Nephron progenitor cell (in vitro differentiated cells): ENCODE measurements at regions not wholly inside any gene's neighbourhood (a gene's known extent, or its start where the extent isn't known, plus 50 kb on each side); places are given as distances from the start of the nearest gene placed in this dataset.

Experiments used
- DNase-seq: peaks from one replicate; pipeline ENCODE4 v3.0.0; 2021
- H3K27ac Mint-ChIP-seq: 2 replicates; pipeline ENCODE4 v1.8.0; 2021; ENCODE audit warnings: mild to moderate bottlenecking, moderate library complexity, mixed read lengths
- H3K27me3 Mint-ChIP-seq: 2 replicates; pipeline ENCODE4 v1.8.0; 2021; ENCODE audit warnings: mild to moderate bottlenecking, low read depth, mixed read lengths; ENCODE audit not compliant: poor library complexity
- H3K36me3 Mint-ChIP-seq: 2 replicates; pipeline ENCODE4 v1.8.0; 2021; ENCODE audit warnings: low read depth, mixed read lengths
- H3K4me1 Mint-ChIP-seq: 2 replicates; pipeline ENCODE4 v1.8.0; 2021; ENCODE audit warnings: mixed read lengths
- H3K4me3 Mint-ChIP-seq: 2 replicates; pipeline ENCODE4 v1.8.0; 2021; ENCODE audit warnings: mild to moderate bottlenecking, moderate library complexity, mixed read lengths
- H3K9me3 Mint-ChIP-seq: 2 replicates; pipeline ENCODE4 v1.8.0; 2021; ENCODE audit warnings: mild to moderate bottlenecking, moderate library complexity, mixed read lengths
- TF ChIP-seq, protein P1 (sequence below): fragments of 200-600 bp; sonication (generic); IDR thresholded peaks from 2 replicates; pipeline ENCODE4 v1.5.0; 2021; ENCODE audit warnings: antibody characterized with exemption

DNA sequence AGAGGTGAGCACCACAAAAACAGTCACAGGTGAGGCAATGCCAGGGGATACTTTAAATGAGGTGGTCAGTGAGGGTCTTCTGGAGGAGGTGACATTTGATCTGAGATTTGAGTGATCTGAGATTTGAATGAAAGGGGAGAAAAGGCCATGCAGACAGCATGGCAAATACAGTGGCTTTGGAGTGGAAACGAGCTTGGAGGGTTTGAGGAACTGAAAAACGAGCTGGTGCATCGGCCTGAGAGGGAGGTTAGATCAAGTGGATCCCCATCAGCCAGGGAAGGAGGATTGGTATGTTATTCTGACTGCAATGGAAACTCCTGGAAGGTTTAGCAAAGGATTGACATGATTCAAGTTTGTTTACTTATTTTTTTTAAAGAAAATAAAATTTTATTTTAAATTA lies 245.1 kb downstream of the KCNS3 start:
- Mint-ChIP-seq H3K36me3 (no peaks in the 10 kb centered on the region), H3K4me1 (no peaks in the 10 kb centered on the region), H3K27ac (no peak overlapping the region), H3K27me3 (peaks cover 20% of the 10 kb centered on the region), H3K4me3 (no peak overlapping the region), H3K9me3 (no peaks in the 10 kb centered on the region)
- TF ChIP-seq, protein P1, sequence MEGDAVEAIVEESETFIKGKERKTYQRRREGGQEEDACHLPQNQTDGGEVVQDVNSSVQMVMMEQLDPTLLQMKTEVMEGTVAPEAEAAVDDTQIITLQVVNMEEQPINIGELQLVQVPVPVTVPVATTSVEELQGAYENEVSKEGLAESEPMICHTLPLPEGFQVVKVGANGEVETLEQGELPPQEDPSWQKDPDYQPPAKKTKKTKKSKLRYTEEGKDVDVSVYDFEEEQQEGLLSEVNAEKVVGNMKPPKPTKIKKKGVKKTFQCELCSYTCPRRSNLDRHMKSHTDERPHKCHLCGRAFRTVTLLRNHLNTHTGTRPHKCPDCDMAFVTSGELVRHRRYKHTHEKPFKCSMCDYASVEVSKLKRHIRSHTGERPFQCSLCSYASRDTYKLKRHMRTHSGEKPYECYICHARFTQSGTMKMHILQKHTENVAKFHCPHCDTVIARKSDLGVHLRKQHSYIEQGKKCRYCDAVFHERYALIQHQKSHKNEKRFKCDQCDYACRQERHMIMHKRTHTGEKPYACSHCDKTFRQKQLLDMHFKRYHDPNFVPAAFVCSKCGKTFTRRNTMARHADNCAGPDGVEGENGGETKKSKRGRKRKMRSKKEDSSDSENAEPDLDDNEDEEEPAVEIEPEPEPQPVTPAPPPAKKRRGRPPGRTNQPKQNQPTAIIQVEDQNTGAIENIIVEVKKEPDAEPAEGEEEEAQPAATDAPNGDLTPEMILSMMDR, result no peak
- DNase-seq, result no peak

DNA sequence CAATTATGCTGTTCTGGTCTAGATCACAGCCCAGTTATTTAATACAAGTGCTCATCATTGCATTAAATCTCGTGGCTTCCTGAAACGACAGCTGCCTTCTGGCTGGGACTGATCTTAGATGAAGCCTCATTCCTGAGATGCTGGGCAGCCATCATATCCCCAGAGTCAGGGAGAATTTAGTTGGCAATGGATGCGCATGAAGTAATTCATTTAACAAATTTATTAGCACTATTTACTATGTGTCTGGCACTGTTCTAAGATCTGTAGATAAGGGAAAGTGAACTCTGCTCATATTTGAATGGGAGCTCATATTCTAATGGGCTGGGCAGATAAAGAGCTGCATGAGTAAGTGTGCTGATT lies 244.7 kb downstream of the KCNS3 start:
- Mint-ChIP-seq H3K36me3 (no peaks in the 10 kb centered on the region), H3K9me3 (no peaks in the 10 kb centered on the region), H3K4me1 (no peaks in the 10 kb centered on the region), H3K4me3 (no peak overlapping the region), H3K27ac (no peak overlapping the region), H3K27me3 (peaks cover 18% of the 10 kb centered on the region)
- no peak for DNase-seq
- TF ChIP-seq, protein P1, result no peak

DNA sequence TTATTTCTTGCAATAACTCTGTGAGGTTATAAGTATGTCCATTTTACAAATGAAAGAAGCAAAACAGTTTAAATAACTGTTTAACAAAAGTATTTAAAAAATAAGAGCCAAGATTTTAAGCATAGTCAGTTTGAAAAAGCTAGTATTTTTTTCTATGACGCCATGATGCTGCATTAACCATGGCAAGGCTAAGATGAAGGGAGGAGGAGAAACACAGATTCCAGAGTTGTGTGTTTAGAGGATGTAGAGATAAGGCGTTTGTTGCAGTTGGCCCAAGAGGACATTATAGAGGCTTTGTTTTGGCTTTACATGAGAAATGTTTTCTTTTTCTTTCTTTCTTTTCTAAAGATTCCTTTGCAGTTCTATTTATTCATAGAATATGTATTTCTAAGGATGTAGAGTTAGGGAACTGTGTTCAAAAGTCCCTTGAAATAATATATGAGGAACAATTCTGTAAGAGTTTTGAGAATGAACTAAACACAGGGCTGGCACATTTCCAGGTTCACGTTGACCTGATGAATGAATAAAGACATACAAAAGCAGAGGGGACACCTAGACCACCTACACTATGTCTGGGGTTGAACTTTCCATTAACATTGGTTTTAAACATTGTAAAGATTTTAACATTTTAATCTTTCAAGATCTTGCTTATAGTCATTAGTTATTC lies 244.2 kb downstream of the KCNS3 start:
- no peaks in the 10 kb centered on the region for H3K4me1 Mint-ChIP-seq
- peaks cover 17% of the 10 kb centered on the region for H3K27me3 Mint-ChIP-seq
- no peaks in the 10 kb centered on the region for H3K36me3 Mint-ChIP-seq
- TF ChIP-seq, protein P1, result no peak
- no peak for DNase-seq
- H3K27ac Mint-ChIP-seq, result no peak overlapping the region
- no peak overlapping the region for H3K4me3 Mint-ChIP-seq
- H3K9me3 Mint-ChIP-seq, result no peaks in the 10 kb centered on the region

DNA sequence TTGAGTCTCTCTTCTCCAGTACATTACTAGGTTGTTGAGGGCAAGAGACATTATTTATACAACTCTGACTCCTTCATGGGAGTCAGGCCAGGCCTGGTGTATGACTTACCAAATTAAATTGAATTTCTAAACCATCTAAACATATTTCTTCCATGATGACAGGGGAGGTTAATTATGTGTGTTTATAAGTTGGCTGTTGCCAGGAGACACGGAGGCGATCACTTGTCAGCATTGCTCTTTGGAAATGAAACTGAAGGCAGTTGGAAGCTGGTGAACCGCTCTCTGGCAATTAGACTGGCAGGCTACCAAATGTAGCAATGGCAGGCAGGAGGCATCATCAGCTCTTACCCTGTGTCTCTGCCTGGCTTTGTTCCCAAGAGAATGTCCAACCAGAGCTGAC lies 241.4 kb downstream of the KCNS3 start:
- Mint-ChIP-seq H3K4me3 (no peak overlapping the region), H3K27me3 (peaks cover 13% of the 10 kb centered on the region), H3K36me3 (no peaks in the 10 kb centered on the region), H3K9me3 (no peaks in the 10 kb centered on the region), H3K4me1 (no peaks in the 10 kb centered on the region), H3K27ac (no peak overlapping the region)
- TF ChIP-seq, protein P1, result no peak
- no peak for DNase-seq

DNA sequence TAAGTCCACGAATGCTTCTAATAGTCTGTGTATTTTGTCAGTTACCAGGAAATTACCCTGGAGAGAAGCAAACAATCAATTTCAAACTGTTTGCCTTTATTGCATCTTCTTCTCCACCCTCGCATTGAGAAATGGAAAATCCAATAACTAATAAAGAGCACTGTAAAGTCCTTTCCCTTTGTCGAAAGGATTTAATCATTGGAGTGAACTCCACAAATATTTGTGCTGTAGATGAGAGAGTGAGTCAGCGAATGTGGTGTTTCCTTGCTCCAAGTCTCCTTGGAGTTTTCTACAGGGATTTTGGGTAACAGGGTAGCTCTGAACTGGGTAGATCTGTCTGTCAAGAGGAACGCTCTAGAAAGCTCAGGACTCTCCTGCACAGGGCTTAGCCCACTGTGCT lies 240.2 kb downstream of the KCNS3 start:
- Mint-ChIP-seq H3K36me3 (no peaks in the 10 kb centered on the region), H3K9me3 (no peaks in the 10 kb centered on the region), H3K4me1 (no peaks in the 10 kb centered on the region), H3K27me3 (peaks cover 13% of the 10 kb centered on the region), H3K4me3 (no peak overlapping the region), H3K27ac (no peak overlapping the region)
- TF ChIP-seq, protein P1, result no peak
- no peak for DNase-seq

DNA sequence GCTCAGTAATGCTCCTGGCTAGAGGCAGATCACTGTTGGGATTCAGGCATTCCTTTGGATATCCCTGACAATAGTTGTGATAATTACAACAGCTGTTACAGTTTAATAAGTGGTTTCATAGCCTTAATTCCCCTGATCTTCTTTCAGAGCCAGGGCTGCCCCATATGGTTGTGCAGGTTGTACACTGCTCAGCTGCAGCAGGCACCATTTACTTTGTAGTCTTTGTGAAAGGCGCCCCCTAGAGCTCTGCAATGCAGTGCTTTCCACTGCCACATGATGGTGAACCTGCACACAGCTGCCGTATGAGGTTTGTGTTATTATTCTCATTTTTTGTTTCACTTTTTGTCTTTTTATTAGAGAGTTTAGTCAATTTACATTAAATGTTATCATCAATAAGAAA lies 239.1 kb downstream of the KCNS3 start:
- Mint-ChIP-seq H3K9me3 (no peaks in the 10 kb centered on the region), H3K27me3 (peaks cover 8% of the 10 kb centered on the region), H3K36me3 (no peaks in the 10 kb centered on the region), H3K27ac (no peak overlapping the region), H3K4me3 (no peak overlapping the region), H3K4me1 (no peaks in the 10 kb centered on the region)
- no peak for DNase-seq
- TF ChIP-seq, protein P1, result peak; percentile 26
